Endothelial cell (in vitro differentiated cells): ENCODE measurements at regions not wholly inside any gene's neighbourhood (a gene's known extent, or its start where the extent isn't known, plus 50 kb on each side); places are given as distances from the start of the nearest gene placed in this dataset.

Experiments used
- DNase-seq: peaks from one replicate; pipeline ENCODE4 v3.0.0; 2021; ENCODE audit warnings: low spot score
- H3K27ac Mint-ChIP-seq: one replicate; pipeline ENCODE4 v1.8.0; 2021; ENCODE audit warnings: mixed read lengths, inconsistent platforms; ENCODE audit not compliant: unreplicated experiment
- H3K27me3 Mint-ChIP-seq: one replicate; pipeline ENCODE4 v1.8.0; 2021; ENCODE audit warnings: mild to moderate bottlenecking, moderate library complexity, mixed read lengths, inconsistent platforms; ENCODE audit not compliant: unreplicated experiment
- H3K36me3 Mint-ChIP-seq: one replicate; pipeline ENCODE4 v1.8.0; 2021; ENCODE audit warnings: mild to moderate bottlenecking, low read depth, mixed read lengths, inconsistent platforms; ENCODE audit not compliant: unreplicated experiment
- H3K4me1 Mint-ChIP-seq: one replicate; pipeline ENCODE4 v1.8.0; 2021; ENCODE audit warnings: mild to moderate bottlenecking, mixed read lengths, inconsistent platforms; ENCODE audit not compliant: unreplicated experiment
- H3K4me3 Mint-ChIP-seq: one replicate; pipeline ENCODE4 v1.8.0; 2021; ENCODE audit warnings: mild to moderate bottlenecking, mixed read lengths, inconsistent platforms; ENCODE audit not compliant: unreplicated experiment
- H3K9me3 Mint-ChIP-seq: one replicate; pipeline ENCODE4 v1.8.0; 2021; ENCODE audit warnings: mixed read lengths, inconsistent platforms; ENCODE audit not compliant: unreplicated experiment
- CTCF ChIP-seq: fragments of 200-600 bp; sonication (generic); IDR thresholded peaks from one replicate; pipeline ENCODE4 v1.5.0; 2021; ENCODE audit warnings: antibody characterized with exemption; ENCODE audit not compliant: unreplicated experiment

GRCh38 chr2:103873716-103874351 is 980.1 kb upstream of the POU3F3 start:
- no peaks in the 10 kb centered on the region for H3K4me1 Mint-ChIP-seq
- H3K36me3 Mint-ChIP-seq = no peaks in the 10 kb centered on the region
- H3K27me3 Mint-ChIP-seq = no peaks in the 10 kb centered on the region
- H3K9me3 Mint-ChIP-seq = no peaks in the 10 kb centered on the region
- no peak for TF ChIP-seq CTCF
- no peak overlapping the region for H3K4me3 Mint-ChIP-seq
- H3K27ac Mint-ChIP-seq = no peak overlapping the region
- DNase-seq = no peak

GRCh38 chr2:103875131-103875530 is 978.8 kb upstream of the POU3F3 start:
- H3K4me3 Mint-ChIP-seq = no peak overlapping the region
- no peaks in the 10 kb centered on the region for H3K27me3 Mint-ChIP-seq
- DNase-seq = no peak
- no peak for TF ChIP-seq CTCF
- H3K4me1 Mint-ChIP-seq = no peaks in the 10 kb centered on the region
- no peak overlapping the region for H3K27ac Mint-ChIP-seq
- H3K9me3 Mint-ChIP-seq = no peaks in the 10 kb centered on the region
- no peaks in the 10 kb centered on the region for H3K36me3 Mint-ChIP-seq

GRCh38 chr2:103875531-103875930 is 978.4 kb upstream of the POU3F3 start:
- no peaks in the 10 kb centered on the region for H3K9me3 Mint-ChIP-seq
- H3K27me3 Mint-ChIP-seq = no peaks in the 10 kb centered on the region
- no peaks in the 10 kb centered on the region for H3K4me1 Mint-ChIP-seq
- TF ChIP-seq CTCF = no peak
- no peak overlapping the region for H3K4me3 Mint-ChIP-seq
- H3K27ac Mint-ChIP-seq = no peak overlapping the region
- DNase-seq = no peak
- H3K36me3 Mint-ChIP-seq = no peaks in the 10 kb centered on the region

- TF ChIP-seq CTCF = no peak
- Mint-ChIP-seq H3K36me3 (no peaks in the 10 kb centered on the region), H3K9me3 (no peaks in the 10 kb centered on the region), H3K4me3 (no peak overlapping the region), H3K27ac (no peak overlapping the region), H3K4me1 (no peaks in the 10 kb centered on the region), H3K27me3 (no peaks in the 10 kb centered on the region)
- no peak for DNase-seq
Measured at GRCh38 chr2:103876611-103877010, 977.3 kb upstream of the POU3F3 start.

- H3K27me3 Mint-ChIP-seq = no peaks in the 10 kb centered on the region
- no peaks in the 10 kb centered on the region for H3K36me3 Mint-ChIP-seq
- no peak for TF ChIP-seq CTCF
- H3K9me3 Mint-ChIP-seq = no peaks in the 10 kb centered on the region
- H3K27ac Mint-ChIP-seq = no peak overlapping the region
- no peaks in the 10 kb centered on the region for H3K4me1 Mint-ChIP-seq
- DNase-seq = no peak
- no peak overlapping the region for H3K4me3 Mint-ChIP-seq
Measured at GRCh38 chr2:103879101-103879500, 974.8 kb upstream of the POU3F3 start.
